CD4-positive, alpha-beta T cell treated with Interleukin-1 beta for 1 hour (primary cell): ENCODE measurements at regions not wholly inside any gene's neighbourhood (a gene's known extent, or its start where the extent isn't known, plus 50 kb on each side); places are given as distances from the start of the nearest gene placed in this dataset.

ENCODE experiments used
- DNase-seq, 2 donors: peaks; one replicate each; pipeline ENCODE4 v3.0.0-alpha.2; 2020 to 2022

GRCh38 chr6:30806581-30807183 is 62.3 kb upstream of the IER3 start:
- no peak for DNase-seq

GRCh38 chr6:30804333-30804732 is 60.0 kb upstream of the IER3 start:
- no peak for DNase-seq

DNA sequence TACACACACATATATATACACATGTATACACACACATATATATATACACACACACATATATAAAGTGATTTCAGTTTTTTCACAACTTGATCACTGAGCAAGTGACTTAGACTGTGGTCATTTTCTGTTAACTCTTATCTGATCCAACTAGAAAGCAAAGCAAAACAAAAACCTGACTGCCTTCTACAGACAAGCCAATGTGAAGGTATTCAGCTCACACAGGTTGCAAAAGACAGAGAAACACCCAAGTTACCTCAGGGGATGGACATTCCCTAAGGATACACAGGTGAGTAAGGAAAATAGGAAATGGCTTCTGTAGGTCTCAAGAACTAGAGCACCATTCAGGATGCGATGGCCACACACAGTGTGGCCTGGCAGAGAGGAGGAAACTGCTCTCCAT is 58.4 kb upstream of the IER3 start:
- no peak for DNase-seq

DNA sequence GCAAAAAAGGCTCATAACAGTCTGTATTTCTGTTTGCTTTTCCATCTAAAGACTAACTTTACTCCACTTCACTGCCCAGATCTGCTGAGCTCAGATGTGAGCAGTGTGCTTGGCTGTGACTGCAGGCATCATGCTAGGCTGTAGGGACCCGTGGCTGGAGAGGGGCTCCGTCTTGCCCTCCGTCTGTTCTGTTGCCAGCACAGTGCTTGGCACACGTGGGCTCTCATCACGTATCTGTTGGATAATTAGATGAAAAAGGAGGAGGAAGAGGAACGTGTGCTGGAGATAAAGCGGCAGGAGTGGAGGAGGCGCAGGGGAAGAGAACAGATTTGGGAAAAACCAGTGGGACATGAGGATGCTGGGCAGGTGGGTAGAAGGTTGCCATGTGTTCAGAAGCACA is 57.6 kb upstream of the IER3 start:
- no peak for DNase-seq

GRCh38 chr6:30800871-30801270 is 56.5 kb upstream of the IER3 start:
- DNase-seq, result no peak

DNA sequence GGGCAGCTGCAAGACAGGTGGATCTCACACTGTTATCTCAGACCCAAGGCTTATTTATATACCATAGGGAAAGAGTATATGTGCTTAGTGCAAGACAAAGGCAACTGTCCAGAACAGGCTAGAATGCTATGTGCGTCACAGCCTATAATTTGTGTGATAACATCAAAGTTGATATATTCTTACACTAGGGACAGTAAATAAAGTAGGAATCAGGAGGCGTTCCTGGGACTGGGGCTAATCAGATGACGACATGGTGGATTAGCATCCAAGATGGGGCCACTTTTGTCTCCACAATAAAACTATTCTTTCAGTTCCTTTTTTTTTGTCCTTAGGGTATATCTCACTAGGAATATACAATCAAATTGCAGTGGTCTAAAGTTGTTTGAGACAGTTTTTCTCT is 54.9 kb upstream of the IER3 start:
- DNase-seq, result no peak

- DNase-seq, result no peak
These were observed 54.1 kb upstream of the IER3 start for GRCh38 chr6:30798494-30798893.

DNA sequence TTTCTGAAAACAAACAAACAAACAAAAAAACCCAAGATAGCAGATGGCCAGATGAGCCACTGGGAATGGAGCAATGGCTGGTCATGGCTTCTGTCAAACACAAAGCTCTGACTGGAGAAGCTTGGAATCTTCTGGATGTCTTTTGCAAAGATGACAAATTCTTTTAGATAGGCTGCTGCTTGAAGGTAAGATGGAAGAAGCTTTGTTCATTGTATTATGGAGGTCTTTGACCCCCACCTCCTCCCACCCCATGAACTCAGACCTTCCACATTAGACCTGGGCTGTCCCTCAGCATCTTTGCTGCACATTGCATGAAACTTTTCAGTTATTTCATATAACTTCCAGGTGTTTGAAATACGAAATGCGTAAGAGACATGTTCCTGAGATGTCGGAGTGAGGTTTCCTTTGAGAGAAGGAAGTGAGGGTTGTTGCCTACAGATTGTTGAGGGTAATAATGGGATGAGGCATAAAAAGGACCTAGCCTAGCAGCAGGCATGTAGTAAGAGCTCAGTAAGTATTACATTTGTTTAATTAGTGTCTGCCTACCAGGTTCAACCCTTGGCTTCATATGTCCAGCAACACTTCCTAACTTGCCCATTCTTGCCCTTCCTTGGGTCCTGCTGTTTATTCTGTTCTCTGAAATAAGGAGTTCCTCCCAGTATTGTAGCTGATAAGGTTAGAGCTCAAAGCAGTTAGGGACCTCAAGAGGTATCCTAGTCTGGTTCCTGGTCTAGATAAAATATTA is 51.4 kb upstream of the IER3 start:
- DNase-seq, result no peak
